GM18507 (cell line): ENCODE measurements at regions not wholly inside any gene's neighbourhood (a gene's known extent, or its start where the extent isn't known, plus 50 kb on each side); places are given as distances from the start of the nearest gene placed in this dataset.
"Not testable (repeated sequence)": the region's sequence is repeated elsewhere in the genome, so short reads cannot be mapped to it uniquely, and the experiment has no call there.

Experiments
- DNase-seq: peaks from one replicate; pipeline ENCODE4 v3.0.0; 2011; ENCODE audit warnings: low read depth; ENCODE audit not compliant: insufficient read length; ENCODE audit errors: extremely low spot score
- FAIRE-seq: peaks from 2 replicates; lab custom pipeline; 2011; peaks lifted over from hg19 to GRCh38; lab: Jason Lieb, UNC

DNA sequence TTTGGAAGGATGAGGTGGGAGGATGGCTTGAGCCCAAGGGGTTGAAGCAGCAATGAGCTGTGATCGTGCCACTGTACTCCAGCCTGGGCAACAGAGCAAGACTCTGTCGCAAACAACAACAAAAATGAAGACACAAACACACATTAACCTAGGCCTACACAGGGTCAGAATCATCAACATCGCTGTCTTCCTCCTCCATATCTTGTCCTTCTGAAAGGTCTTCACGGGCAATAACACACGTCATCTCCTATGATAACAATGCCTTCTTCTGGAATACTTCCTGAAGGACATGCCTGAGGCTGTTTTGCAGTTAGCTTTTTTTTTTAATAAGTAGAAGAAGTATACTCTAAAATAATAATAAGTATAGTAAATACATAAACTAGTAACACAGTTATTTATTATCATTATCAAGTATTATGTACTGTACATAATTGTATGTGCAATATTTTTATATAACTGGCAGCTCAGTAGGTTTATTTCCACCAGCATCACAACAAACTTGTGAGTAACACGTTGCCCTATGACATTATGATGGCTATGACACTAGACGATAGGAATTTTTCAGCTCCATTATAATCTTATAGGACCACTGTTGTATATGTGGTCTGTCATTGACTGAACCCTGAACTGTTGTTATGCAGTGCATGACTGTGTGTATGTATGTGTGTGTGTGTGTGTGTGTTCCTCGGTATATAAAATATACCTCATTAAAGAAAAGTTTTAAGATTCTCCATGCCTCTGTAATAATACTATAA is 69.2 kb upstream of the MAML3 start:
- FAIRE-seq (no peak), DNase-seq (no peak)

DNA sequence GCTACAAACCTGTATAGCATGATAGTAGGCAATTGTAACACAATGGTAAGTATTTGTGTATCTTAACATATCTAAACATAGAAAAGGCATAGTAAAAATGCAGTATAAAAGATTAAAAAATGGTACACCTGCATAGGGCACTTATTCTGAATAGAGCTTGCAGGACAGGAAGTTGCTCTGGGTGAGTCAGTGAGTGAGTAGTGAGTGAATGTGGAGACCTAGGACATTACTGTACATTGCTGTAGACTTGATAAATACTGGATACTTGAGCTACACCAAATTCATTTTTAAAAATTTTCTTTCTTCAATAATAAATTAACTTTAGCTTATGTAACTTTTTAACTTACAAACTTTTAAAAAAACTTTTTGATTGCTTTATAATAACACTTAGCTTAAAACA is 68.2 kb upstream of the MAML3 start:
- DNase-seq (no peak), FAIRE-seq (no peak)

- FAIRE-seq (no peak), DNase-seq (no peak)
Observed at GRCh38 chr4:140220058-140220457, 66.1 kb upstream of the MAML3 start.

- DNase-seq: no peak
- no peak for FAIRE-seq
Observed at GRCh38 chr4:140219567-140219966, 65.6 kb upstream of the MAML3 start.

DNA sequence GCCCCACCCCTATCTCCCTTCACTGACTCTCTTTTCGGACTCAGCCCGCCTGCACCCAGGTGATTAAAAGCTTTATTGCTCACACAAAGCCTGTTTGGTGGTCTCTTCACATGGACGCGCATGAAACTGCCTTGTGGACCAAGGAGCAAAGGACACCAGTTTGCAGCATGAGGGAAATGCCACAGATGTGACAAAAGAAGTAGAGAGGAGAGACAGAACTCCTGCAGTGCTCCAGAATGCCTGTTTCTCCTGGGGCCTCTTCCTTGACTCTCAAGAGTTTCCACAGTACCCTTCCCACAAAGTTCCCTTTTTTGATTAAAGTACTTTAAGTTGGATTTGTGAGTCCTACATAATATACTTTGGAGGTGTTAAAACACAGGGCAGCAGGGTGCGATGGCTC is 65.1 kb upstream of the MAML3 start:
- DNase-seq, FAIRE-seq: not testable (repeated sequence)

GRCh38 chr4:140213749-140214148 is 59.8 kb upstream of the MAML3 start:
- DNase-seq (no peak), FAIRE-seq (no peak)

- FAIRE-seq (no peak), DNase-seq (no peak)
Observed at GRCh38 chr4:140213116-140213515, 59.1 kb upstream of the MAML3 start.

DNA sequence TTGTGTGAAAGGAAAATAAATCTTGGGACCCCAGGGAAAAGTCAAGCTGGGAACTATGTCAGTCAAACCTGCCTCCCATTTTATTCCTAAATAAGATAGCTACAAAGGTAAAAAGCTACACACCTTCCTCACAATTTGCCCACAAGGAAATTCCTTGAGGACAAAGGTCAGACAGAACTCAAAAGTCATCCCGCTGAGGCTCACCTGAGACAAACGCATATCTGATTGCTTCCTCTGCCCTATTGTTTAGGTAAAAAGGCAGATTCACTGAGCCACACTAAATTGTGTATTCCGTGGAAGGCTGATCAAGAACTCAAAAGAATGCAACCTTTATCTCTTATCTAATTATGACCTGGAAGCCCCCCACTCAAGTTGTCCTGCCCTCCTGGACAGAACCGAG is 58.7 kb upstream of the MAML3 start:
- no peak for DNase-seq
- FAIRE-seq: no peak

DNA sequence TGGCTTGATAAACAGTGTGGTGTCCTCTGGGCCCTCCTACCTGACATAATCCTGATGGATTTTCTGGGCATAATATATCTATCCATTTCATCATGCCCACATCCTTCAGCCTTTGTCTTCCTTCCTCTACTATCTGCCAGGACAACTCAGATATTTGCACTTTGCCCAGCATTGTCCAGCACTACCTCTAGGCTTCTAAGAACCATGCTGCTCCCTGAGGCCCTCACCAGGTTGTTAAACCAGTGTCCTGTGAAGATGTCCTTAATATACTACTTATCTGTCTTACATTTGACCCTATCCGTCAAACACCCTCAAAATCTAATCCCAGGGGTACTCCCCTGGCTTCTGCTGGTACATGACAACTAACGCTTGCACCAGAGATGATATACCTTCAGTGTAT is 58.2 kb upstream of the MAML3 start:
- FAIRE-seq: no peak

DNA sequence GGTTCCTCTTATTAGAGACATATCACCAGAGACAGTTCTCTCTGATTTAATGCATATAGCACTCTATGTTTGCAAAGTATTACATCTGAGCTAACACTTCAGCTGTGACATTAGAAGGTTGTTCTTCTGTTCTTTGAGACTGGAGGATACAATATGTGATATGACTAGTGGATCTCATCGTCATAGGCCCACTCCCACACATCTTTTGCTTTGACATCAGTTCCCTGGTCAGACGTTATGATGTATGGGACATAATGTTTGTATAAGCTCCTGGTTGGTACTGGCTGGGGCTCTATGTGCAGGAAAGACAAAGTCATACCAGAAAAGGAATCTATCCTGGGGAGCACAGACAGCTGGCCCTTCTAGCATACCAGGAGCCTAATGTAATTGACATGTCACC is 57.7 kb upstream of the MAML3 start:
- no peak for DNase-seq
- FAIRE-seq: no peak

More for the DNA sequence above, 58.2 kb upstream of the MAML3 start:
- DNase-seq: no peak

DNA sequence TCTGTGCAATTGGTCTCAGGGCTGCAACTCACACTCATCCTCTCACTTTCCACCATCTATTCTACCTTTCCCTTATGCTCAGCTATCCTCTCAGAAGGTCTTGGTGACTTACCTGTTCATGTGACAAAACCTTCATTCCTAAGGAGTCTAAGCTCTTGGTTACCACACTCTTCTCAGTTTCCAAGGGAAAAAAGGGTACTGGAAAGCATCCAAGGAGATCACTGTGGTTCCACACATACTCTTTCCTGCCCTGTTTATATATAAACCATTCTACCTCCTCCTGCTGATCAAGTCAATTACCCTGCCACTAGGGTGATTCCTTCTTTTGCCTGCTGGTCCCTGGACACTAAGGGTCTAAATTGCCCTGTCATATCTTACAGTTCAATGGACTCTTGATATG is 57.2 kb upstream of the MAML3 start:
- DNase-seq: no peak
- no peak for FAIRE-seq

GRCh38 chr4:140208921-140209320 is 54.9 kb upstream of the MAML3 start:
- FAIRE-seq: no peak

More at GRCh38 chr4:140208921-140209320, 54.9 kb upstream of the MAML3 start:
- no peak for DNase-seq
